ENCODE measurements at regions not wholly inside any gene's neighbourhood (a gene's known extent, or its start where the extent isn't known, plus 50 kb on each side); places are given as distances from the start of the nearest gene placed in this dataset.

DNA sequence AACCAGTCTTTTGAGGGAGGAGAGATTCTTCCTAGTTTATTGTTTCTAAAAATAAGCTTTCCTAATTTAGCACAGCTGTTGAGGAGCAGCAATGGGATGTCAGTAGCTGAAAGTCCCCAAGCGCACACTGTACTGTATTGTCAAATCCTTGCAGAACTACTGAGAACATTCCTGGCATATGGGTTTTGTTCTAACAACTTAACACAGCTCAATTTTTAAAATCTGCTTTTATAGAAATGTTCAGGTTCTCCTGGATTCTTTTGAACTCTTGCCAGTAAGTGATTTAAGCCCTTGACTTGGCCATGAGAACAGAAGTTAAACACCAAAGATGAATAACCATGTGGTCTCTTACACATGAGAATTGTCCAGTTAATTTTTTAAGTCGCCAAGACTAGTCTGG is 218.6 kb downstream of the FAT3 start:
- TF ChIP-seq CTCF (IDR thresholded peaks at IDR 0.05) (no peak), POLR2AphosphoS5 (IDR thresholded peaks at IDR 0.05) (no peak), POLR2A (IDR thresholded peaks at IDR 0.05) (no peak), EP300 (IDR thresholded peaks at IDR 0.05) (no peak)

Measured in stomach (tissue), 4 donors.